ENCODE measurements at regions not wholly inside any gene's neighbourhood (a gene's known extent, or its start where the extent isn't known, plus 50 kb on each side); places are given as distances from the start of the nearest gene placed in this dataset.

GRCh38 chr4:104905065-104905464 lies 241.6 kb upstream of the TET2 start:
- CTCF ChIA-PET: no interaction called here

More at GRCh38 chr4:104905065-104905464, 241.6 kb upstream of the TET2 start:
- dilution Hi-C loops (cut with MboI; ENCODE audit: extremely low pct_ligation_motif_present, low sequenced_read_pairs): no loop called here
- TF ChIP-seq, protein P1, sequence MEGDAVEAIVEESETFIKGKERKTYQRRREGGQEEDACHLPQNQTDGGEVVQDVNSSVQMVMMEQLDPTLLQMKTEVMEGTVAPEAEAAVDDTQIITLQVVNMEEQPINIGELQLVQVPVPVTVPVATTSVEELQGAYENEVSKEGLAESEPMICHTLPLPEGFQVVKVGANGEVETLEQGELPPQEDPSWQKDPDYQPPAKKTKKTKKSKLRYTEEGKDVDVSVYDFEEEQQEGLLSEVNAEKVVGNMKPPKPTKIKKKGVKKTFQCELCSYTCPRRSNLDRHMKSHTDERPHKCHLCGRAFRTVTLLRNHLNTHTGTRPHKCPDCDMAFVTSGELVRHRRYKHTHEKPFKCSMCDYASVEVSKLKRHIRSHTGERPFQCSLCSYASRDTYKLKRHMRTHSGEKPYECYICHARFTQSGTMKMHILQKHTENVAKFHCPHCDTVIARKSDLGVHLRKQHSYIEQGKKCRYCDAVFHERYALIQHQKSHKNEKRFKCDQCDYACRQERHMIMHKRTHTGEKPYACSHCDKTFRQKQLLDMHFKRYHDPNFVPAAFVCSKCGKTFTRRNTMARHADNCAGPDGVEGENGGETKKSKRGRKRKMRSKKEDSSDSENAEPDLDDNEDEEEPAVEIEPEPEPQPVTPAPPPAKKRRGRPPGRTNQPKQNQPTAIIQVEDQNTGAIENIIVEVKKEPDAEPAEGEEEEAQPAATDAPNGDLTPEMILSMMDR (IDR thresholded peaks at IDR 0.05; ENCODE audit: extremely low read depth in 1 of 2, insufficient read depth in 1 of 2, low read depth in 1 of 2, low read length in 2 of 2): no peak
- TF ChIP-seq MYC (IDR thresholded peaks at IDR 0.05; ENCODE audit: low read depth, low read length) (no peak), FOS (IDR thresholded peaks at IDR 0.05; ENCODE audit: borderline replicate concordance, insufficient read depth, low read length) (no peak), GATA2 (IDR thresholded peaks at IDR 0.05; ENCODE audit: insufficient read depth, insufficient read length, low read depth, low read length) (no peak), EZH2 (IDR thresholded peaks at IDR 0.05; ENCODE audit: borderline replicate concordance, low read depth, low read length, severe bottlenecking) (no peak), JUN (IDR thresholded peaks at IDR 0.05; ENCODE audit: borderline replicate concordance, insufficient read depth, insufficient read length, low read depth) (no peak), MAX (IDR thresholded peaks at IDR 0.05; ENCODE audit: insufficient read depth, insufficient read length) (no peak), POLR2A (IDR thresholded peaks at IDR 0.05; ENCODE audit: low read depth, low read length) (no peak), POLR2AphosphoS5 (IDR thresholded peaks at IDR 0.05; ENCODE audit: insufficient read depth, low read depth, low read length) (no peak)
- no TSS peak for BruUV-seq (replicated peaks)
- H3K27me3 ChIP-seq (ENCODE audit: control insufficient read depth in 2 of 2, insufficient read depth in 2 of 2, low read length in 2 of 2): no peaks in the 10 kb centered on the region
- no peak overlapping the region for H3K27ac ChIP-seq (ENCODE audit: insufficient read depth, low read depth, low read length)
- H3K79me2 ChIP-seq (ENCODE audit: control insufficient read depth, insufficient read depth, low read length): no peaks in the 10 kb centered on the region
- no peak overlapping the region for H3K9ac ChIP-seq (replicated peaks; ENCODE audit: extremely low read depth, insufficient read depth, low read length)
- DNase-seq (ENCODE audit: low read depth, low spot score): no peak
- no peak for FAIRE-seq
- H3K4me2 ChIP-seq (ENCODE audit: insufficient read depth, low read length): no peak overlapping the region
- no peaks in the 10 kb centered on the region for H3K9me3 ChIP-seq (replicated peaks; ENCODE audit: control insufficient read depth, insufficient read depth, low read length)
- H2AFZ ChIP-seq (ENCODE audit: low read depth, low read length): no peak overlapping the region
- no peaks in the 10 kb centered on the region for H3K4me1 ChIP-seq (ENCODE audit: control insufficient read depth, extremely low read depth, insufficient read depth, low read length)
- H4K20me1 ChIP-seq (replicated peaks; ENCODE audit: control insufficient read depth, extremely low read depth, insufficient read depth, low read length): no peaks in the 10 kb centered on the region
- H3K36me3 ChIP-seq (ENCODE audit: control insufficient read depth in 2 of 2, extremely low read depth in 1 of 2, insufficient read depth in 2 of 2, low read length in 2 of 2): no peaks in the 10 kb centered on the region
- H3K4me3 ChIP-seq (replicated peaks in 1 of 3; ENCODE audit: insufficient read depth in 1 of 3, low read depth in 1 of 3, low read length in 3 of 3): no peak overlapping the region
- H3K9me1 ChIP-seq (replicated peaks; ENCODE audit: control insufficient read depth, extremely low read depth, insufficient read depth, low read length): no peaks in the 10 kb centered on the region
- POLR2A ChIA-PET: no interaction called here
- intact Hi-C loops (cut with micrococcal nuclease): no loop called here

Data from endothelial cell of umbilical vein (primary cell).